GM12878 (cell line): ENCODE measurements at regions not wholly inside any gene's neighbourhood (a gene's known extent, or its start where the extent isn't known, plus 50 kb on each side); places are given as distances from the start of the nearest gene placed in this dataset.

ENCODE experiments used
- ATAC-seq: fragments of 200-7000 bp; cut with Tn5 transposase; 3 replicates; pipeline ENCODE4 v1.9.1; 2020; ENCODE audit warnings: mild to moderate bottlenecking, moderate library complexity
- BruUV-seq: library from RNA; stranded (reverse); fragments of 400-500 nt; replicated peaks from 2 replicates; lab custom pipeline; 2021; lab: Mats Ljungman, UMichigan
- CTCF ChIA-PET: fragments of 300-600 bp; sonication (Branson Sonifier 250); formaldehyde crosslinking; extraction: SDS; loops from one replicate; lab custom pipeline; 2021; ENCODE audit warnings: inconsistent platforms; lab: Yijun Ruan, JAX
- POLR2A ChIA-PET: fragments of 350-600 bp; formaldehyde crosslinking; extraction: SDS; loops from one replicate; lab custom pipeline; 2021; ENCODE audit warnings: inconsistent platforms; lab: Charles Lee
- RAD21 ChIA-PET: fragments of 300-600 bp; sonication (Branson Sonifier 250); formaldehyde crosslinking; loops from one replicate; lab custom pipeline; 2023; ENCODE audit warnings: antibody characterized with exemption; ENCODE audit not compliant: unreplicated experiment; lab: Charles Lee
- SMC1A ChIA-PET: fragments of 300-600 bp; sonication (Branson Sonifier 250); formaldehyde crosslinking; loops from one replicate; lab custom pipeline; 2023; ENCODE audit not compliant: unreplicated experiment, uncharacterized antibody; lab: Charles Lee
- DNase-seq: peaks from one replicate; pipeline ENCODE4 v3.0.0-alpha.2; 2011; ENCODE audit warnings: low read depth, low spot score
- FAIRE-seq: peaks from 3 replicates; lab custom pipeline; 2011; peaks lifted over from hg19 to GRCh38; lab: Jason Lieb, UNC
- H2AFZ ChIP-seq: 2 replicates; pipeline ENCODE4 v1.6.0; 2011; ENCODE audit warnings: low read depth, low read length, control low read depth; ENCODE audit not compliant: control insufficient read depth
- H3K27ac ChIP-seq: 2 replicates; pipeline ENCODE4 v1.5.1; 2011; ENCODE audit warnings: control low read depth; ENCODE audit not compliant: control insufficient read depth, insufficient read depth
- H3K27me3 ChIP-seq, 2 experiments: replicated peaks in 1 of 2; 2 replicates each; pipeline versions ENCODE4 v1.6.0 to v1.6.1; 2011; ENCODE audit warnings: low read length in 1 of 2; ENCODE audit not compliant: control insufficient read depth in 2 of 2, insufficient read depth in 2 of 2
- H3K36me3 ChIP-seq, 2 experiments: 2 replicates each; pipeline ENCODE4 v1.5.1; 2011; ENCODE audit warnings: low read length in 1 of 2; ENCODE audit not compliant: control insufficient read depth in 2 of 2, insufficient read depth in 2 of 2
- H3K4me1 ChIP-seq: 2 replicates; pipeline ENCODE4 v1.6.1; 2011; ENCODE audit warnings: mild to moderate bottlenecking, low read length, moderate library complexity, mixed read lengths; ENCODE audit not compliant: control insufficient read depth, insufficient read depth
- H3K4me2 ChIP-seq: 2 replicates; pipeline ENCODE4 v1.6.0; 2011; ENCODE audit warnings: control low read depth; ENCODE audit not compliant: control insufficient read depth, insufficient read depth
- H3K4me3 ChIP-seq: fragments of 200-600 bp; sonication (generic); 2 replicates; pipeline ENCODE4 v1.5.1; 2016
- H3K79me2 ChIP-seq: 2 replicates; pipeline ENCODE4 v1.6.0; 2011; ENCODE audit warnings: low read length; ENCODE audit not compliant: control insufficient read depth, insufficient read depth
- H3K9ac ChIP-seq: 2 replicates; pipeline ENCODE4 v1.8.0; 2011; ENCODE audit warnings: low read length, control low read depth, mixed read lengths; ENCODE audit not compliant: control insufficient read depth, insufficient read depth
- H3K9me3 ChIP-seq: replicated peaks from 3 replicates; pipeline ENCODE4 v1.5.1; 2011; ENCODE audit warnings: mild to moderate bottlenecking, low read length; ENCODE audit not compliant: control insufficient read depth, insufficient read depth
- H4K20me1 ChIP-seq: 2 replicates; pipeline ENCODE4 v1.6.0; 2011; ENCODE audit not compliant: control insufficient read depth, insufficient read depth
- RUNX3 ChIP-seq: IDR thresholded peaks from 2 replicates; pipeline ENCODE4 v1.6.1; 2012; ENCODE audit warnings: low read length, inconsistent platforms
- STAT1 ChIP-seq: fragments of 450-650 bp; conservative IDR thresholded peaks from 2 replicates; pipeline ENCODE4 v1.6.1; 2014; ENCODE audit warnings: antibody characterized with exemption, mild to moderate bottlenecking
- WGBS: methylation state at CpG from one replicate; pipeline ENCODE4 v1.1.6; 2016; ENCODE audit warnings: low lambda C conversion rate; ENCODE audit not compliant: insufficient replicate concordance, insufficient coverage; ENCODE audit errors: missing lambda C conversion rate; 5-methylcytosine and 5-hydroxymethylcytosine counted together
- in situ Hi-C: fragments of 300-500 bp; cut with MboI; formaldehyde crosslinking; loops from 9 replicates; pipeline ENCODE4 v1.14.3; 2018; ENCODE audit warnings: mixed read lengths
- intact Hi-C: fragments of 100-400 bp; cut with micrococcal nuclease; formaldehyde crosslinking; loops from one replicate; pipeline ENCODE4 v1.14.2; 2022; ENCODE audit not compliant: unreplicated experiment
- TF ChIP-seq, protein P1 (sequence below): fragments of 450-650 bp; conservative IDR thresholded peaks from 2 replicates; pipeline ENCODE4 v1.6.1; 2017; ENCODE audit warnings: mild to moderate bottlenecking, moderate library complexity

DNA sequence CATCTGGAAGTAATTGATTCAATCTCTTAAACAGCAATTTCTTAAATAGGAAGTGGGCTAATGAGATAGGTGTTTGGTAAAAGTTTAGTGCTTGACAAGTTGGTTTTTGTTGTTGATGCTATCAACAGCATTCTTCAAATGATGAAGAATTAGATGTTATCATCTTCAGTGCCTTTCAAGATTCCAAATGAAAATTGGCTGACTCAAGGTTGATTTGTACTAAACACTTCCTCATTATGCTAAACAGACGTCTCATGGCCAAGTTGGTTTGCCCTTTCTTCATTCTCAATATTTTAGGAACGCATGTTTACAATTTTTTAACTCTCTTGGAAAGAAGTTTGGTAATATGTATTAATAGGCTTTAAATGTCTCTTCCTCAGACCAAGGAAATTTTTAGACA is 86.0 kb downstream of the MID1IP1 start (continued):
- TF ChIP-seq, protein P1, sequence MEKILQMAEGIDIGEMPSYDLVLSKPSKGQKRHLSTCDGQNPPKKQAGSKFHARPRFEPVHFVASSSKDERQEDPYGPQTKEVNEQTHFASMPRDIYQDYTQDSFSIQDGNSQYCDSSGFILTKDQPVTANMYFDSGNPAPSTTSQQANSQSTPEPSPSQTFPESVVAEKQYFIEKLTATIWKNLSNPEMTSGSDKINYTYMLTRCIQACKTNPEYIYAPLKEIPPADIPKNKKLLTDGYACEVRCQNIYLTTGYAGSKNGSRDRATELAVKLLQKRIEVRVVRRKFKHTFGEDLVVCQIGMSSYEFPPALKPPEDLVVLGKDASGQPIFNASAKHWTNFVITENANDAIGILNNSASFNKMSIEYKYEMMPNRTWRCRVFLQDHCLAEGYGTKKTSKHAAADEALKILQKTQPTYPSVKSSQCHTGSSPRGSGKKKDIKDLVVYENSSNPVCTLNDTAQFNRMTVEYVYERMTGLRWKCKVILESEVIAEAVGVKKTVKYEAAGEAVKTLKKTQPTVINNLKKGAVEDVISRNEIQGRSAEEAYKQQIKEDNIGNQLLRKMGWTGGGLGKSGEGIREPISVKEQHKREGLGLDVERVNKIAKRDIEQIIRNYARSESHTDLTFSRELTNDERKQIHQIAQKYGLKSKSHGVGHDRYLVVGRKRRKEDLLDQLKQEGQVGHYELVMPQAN = no peak
- no peak for TF ChIP-seq STAT1

DNA sequence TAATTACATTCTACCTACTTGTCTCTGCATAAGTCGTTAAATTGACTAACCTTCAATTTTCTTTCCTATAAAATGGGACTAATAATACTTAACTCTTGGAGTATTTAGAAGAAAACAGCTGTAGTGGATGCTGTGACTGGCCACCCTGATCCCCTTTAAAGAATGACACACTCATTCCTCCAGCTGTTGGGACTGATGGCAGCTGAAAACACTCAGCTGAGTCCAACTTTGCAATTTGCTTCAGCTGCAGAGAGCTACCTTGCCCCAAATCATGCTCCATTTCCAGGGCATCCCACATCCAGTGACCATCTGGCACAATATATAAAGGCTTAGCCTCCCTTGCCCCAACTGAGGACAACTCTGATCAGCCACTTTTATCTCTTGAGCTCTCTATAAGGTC is 89.1 kb downstream of the MID1IP1 start:
- Histone ChIP-seq H3K4me1 (no peaks in the 10 kb centered on the region; the same call in 1 of the 2 replicates), H3K27ac (no peak overlapping the region), H3K9me3 (no peaks in the 10 kb centered on the region), H3K4me3 (no peak overlapping the region), H3K9ac (no peak overlapping the region), H3K4me2 (no peak overlapping the region), H3K27me3 (no peaks in the 10 kb centered on the region), H4K20me1 (no peaks in the 10 kb centered on the region), H2AFZ (no peak overlapping the region), H3K79me2 (no peaks in the 10 kb centered on the region), H3K36me3 (no peaks in the 10 kb centered on the region)
- WGBS = 65% methylated on average over 1 of the region's 1 CpG
- no peak for TF ChIP-seq RUNX3
- no peak for DNase-seq
- ChIA-PET POLR2A (interaction anchor here (2.2 kb wide), 1 partner anchor 9 kb away, joined by 7 read pairs; no protein-coding TSS in a partner anchor), SMC1A (interaction anchor here (1.0 to 2.9 kb wide), 8 partner anchors 8 to 81 kb away, joined by 3 to 21 read pairs (median 4); no protein-coding TSS in a partner anchor), CTCF (interaction anchor here (0.9 to 3.4 kb wide), 4 partner anchors 8 to 94 kb away, joined by 3 to 12 read pairs (median 3); no protein-coding TSS in a partner anchor), RAD21 (interaction anchor here (1.4 to 2.6 kb wide), 2 partner anchors 8 to 10 kb away, joined by 3 to 11 read pairs; no protein-coding TSS in a partner anchor)
- no peak for FAIRE-seq
- intact Hi-C loops = no loop called here
- in situ Hi-C loops = no loop called here
- ATAC-seq = no peak
- BruUV-seq = no TSS peak
